Spleen (tissue), 11 donors: ENCODE measurements at regions not wholly inside any gene's neighbourhood (a gene's known extent, or its start where the extent isn't known, plus 50 kb on each side); places are given as distances from the start of the nearest gene placed in this dataset.
"Not testable (repeated sequence)": the region's sequence is repeated elsewhere in the genome, so short reads cannot be mapped to it uniquely, and the experiment has no call there.

Experiments
- DNase-seq: peaks from one replicate; pipeline ENCODE4 v3.0.0-alpha.2; 2020
- H3K27ac ChIP-seq, 8 donors: fragments of 200-600 bp; sonication (generic) in 7 of 8; 1 replicate in 4 of 8; 2 replicates in 4 of 8; pipeline versions ENCODE4 v1.5.0 to v1.8.0; 2016 to 2021; ENCODE audit warnings: inconsistent platforms in 4 of 8, mild to moderate bottlenecking in 4 of 8, moderate library complexity in 1 of 8
- H3K27me3 ChIP-seq, 7 donors: fragments of 200-600 bp; sonication (generic) in 6 of 7; replicated peaks in 1 of 7; 1 replicate in 4 of 7; 2 replicates in 3 of 7; pipeline versions ENCODE4 v1.5.0 to v1.8.0; 2016 to 2021; ENCODE audit warnings: inconsistent platforms in 3 of 7, mild to moderate bottlenecking in 1 of 7
- H3K36me3 ChIP-seq, 6 donors: fragments of 200-600 bp; sonication (generic) in 5 of 6; 1 replicate in 4 of 6; 2 replicates in 2 of 6; pipeline versions ENCODE4 v1.5.0 to v1.8.0; 2016 to 2021; ENCODE audit warnings: inconsistent platforms in 2 of 6
- H3K4me1 ChIP-seq, 6 donors: fragments of 200-600 bp; sonication (generic) in 5 of 6; 1 replicate in 3 of 6; 2 replicates in 3 of 6; pipeline versions ENCODE4 v1.5.0 to v1.8.0; 2016 to 2021; ENCODE audit warnings: inconsistent platforms in 3 of 6
- H3K4me3 ChIP-seq, 8 donors: fragments of 200-600 bp; sonication (generic) in 7 of 8; 1 replicate in 4 of 8; 2 replicates in 4 of 8; pipeline versions ENCODE4 v1.5.0 to v1.8.0; 2016 to 2021; ENCODE audit warnings: inconsistent platforms in 4 of 8, mild to moderate bottlenecking in 4 of 8, moderate library complexity in 2 of 8
- H3K9me3 ChIP-seq, 8 donors: fragments of 200-600 bp; sonication (generic) in 7 of 8; 1 replicate in 4 of 8; 2 replicates in 4 of 8; pipeline versions ENCODE4 v1.5.0 to v1.8.0; 2016 to 2021; ENCODE audit warnings: inconsistent platforms in 4 of 8
- POLR2A ChIP-seq, 3 donors: fragments of 450-650 bp; IDR thresholded peaks; one replicate each; pipeline ENCODE4 v1.5.1; 2017; ENCODE audit warnings: antibody characterized with exemption in 3 of 3, mild to moderate bottlenecking in 1 of 3
- POLR2AphosphoS5 ChIP-seq, 3 donors: sonication (generic); formaldehyde crosslinking; IDR thresholded peaks; one replicate each; pipeline ENCODE4 v1.5.1; 2017; ENCODE audit warnings: antibody characterized with exemption in 3 of 3
- WGBS, 5 donors: extraction: QIAGEN DNeasy Blood & Tissue Kit in 3 of 5; methylation state at CpG; one replicate each; pipeline versions ENCODE4 v1.1.5 to v1.1.7; 2013 to 2018; 5-methylcytosine and 5-hydroxymethylcytosine counted together
- intact Hi-C: fragments of 100-400 bp; cut with DNase I; formaldehyde crosslinking; loops from one replicate; pipeline ENCODE4 v1.15.0; 2023; ENCODE audit warnings: low total_unique reads
- TF ChIP-seq, protein P1 (sequence below), 11 experiments: fragments of 200-600 bp in 7 of 11; fragments of 450-650 bp in 4 of 11; sonication (generic) in 4 of 11; IDR thresholded peaks in 8 of 11; conservative IDR thresholded peaks in 3 of 11; 1 replicate in 7 of 11; 2 replicates in 4 of 11; pipeline versions ENCODE4 v1.4.0 to v1.8.0; 2016 to 2021; ENCODE audit warnings: antibody characterized with exemption in 11 of 11, inconsistent platforms in 4 of 11, mild to moderate bottlenecking in 1 of 11
- donor health status: healthy with polysubstance abuse.
- donor health status: DM: no; HTN: no; CAD: no; lungs with moderate emphysema.
- donor health status: DM: no; HTN: no; CAD: no.
- donor health status: Bipolar disorder and iron deficiency.
- donor health status: healthy.
- donor health status: DM: no; HTN: no; CAD: no.
- donor health status: DM: yes; HTN: yes; CAD: no.

- WGBS, 5 donors: 28 to 33% (median 29%) methylated on average over 12 of the region's 12 CpGs
- intact Hi-C loops: no loop called here
- no peak overlapping the region for H3K4me3 ChIP-seq
- H3K36me3 ChIP-seq: no peaks in the 10 kb centered on the region
- H3K9me3 ChIP-seq: no peaks in the 10 kb centered on the region
- peaks cover 0 to 97% (median 14%) of the 10 kb centered on the region in 7 donors for H3K27me3 ChIP-seq
- TF ChIP-seq, protein P1, sequence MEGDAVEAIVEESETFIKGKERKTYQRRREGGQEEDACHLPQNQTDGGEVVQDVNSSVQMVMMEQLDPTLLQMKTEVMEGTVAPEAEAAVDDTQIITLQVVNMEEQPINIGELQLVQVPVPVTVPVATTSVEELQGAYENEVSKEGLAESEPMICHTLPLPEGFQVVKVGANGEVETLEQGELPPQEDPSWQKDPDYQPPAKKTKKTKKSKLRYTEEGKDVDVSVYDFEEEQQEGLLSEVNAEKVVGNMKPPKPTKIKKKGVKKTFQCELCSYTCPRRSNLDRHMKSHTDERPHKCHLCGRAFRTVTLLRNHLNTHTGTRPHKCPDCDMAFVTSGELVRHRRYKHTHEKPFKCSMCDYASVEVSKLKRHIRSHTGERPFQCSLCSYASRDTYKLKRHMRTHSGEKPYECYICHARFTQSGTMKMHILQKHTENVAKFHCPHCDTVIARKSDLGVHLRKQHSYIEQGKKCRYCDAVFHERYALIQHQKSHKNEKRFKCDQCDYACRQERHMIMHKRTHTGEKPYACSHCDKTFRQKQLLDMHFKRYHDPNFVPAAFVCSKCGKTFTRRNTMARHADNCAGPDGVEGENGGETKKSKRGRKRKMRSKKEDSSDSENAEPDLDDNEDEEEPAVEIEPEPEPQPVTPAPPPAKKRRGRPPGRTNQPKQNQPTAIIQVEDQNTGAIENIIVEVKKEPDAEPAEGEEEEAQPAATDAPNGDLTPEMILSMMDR (IDR thresholded peaks at IDR 0.05 in 8 of 11, conservative IDR thresholded peaks at IDR 0.05 in 3 of 11): no peak
- TF ChIP-seq POLR2A (IDR thresholded peaks at IDR 0.05) (no peak), POLR2AphosphoS5 (IDR thresholded peaks at IDR 0.05) (no peak)
- H3K27ac ChIP-seq: no peak overlapping the region
- no peak for DNase-seq
- no peaks in the 10 kb centered on the region for H3K4me1 ChIP-seq
Observed at GRCh38 chr10:100645613-100646392, 99.6 kb upstream of the PAX2 start.

DNA sequence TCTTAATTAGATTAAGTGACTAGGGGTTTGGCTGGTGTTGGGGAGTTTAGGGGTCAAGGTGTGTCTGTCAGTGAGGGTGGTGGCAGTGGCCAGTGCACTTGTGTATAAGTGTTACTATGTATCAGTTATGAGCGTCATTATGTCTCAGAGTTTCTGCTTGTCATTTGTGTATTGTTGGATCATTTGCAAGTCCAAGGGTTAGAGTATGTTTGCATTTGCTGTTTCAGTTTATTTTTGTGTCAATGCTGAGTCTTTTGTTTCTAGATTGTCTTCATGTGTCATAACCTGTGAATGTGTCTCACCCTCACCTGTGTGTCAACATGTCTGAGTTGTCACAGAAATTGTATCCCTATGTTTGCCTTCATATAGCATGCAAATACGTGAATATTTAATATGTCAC is 97.5 kb upstream of the PAX2 start:
- no peak for DNase-seq
- Histone ChIP-seq H3K9me3 (no peaks in the 10 kb centered on the region), H3K27me3 (peaks cover 0 to 88% (median 22%) of the 10 kb centered on the region in 7 donors), H3K36me3 (no peaks in the 10 kb centered on the region), H3K4me1 (no peaks in the 10 kb centered on the region), H3K4me3 (no peak overlapping the region), H3K27ac (no peak overlapping the region)
- intact Hi-C loops: no loop called here
- WGBS, 5 donors: 73 to 89% (median 86%) methylated on average over 2 of the region's 2 CpGs
- TF ChIP-seq POLR2AphosphoS5 (IDR thresholded peaks at IDR 0.05): no peak
- TF ChIP-seq POLR2A (IDR thresholded peaks at IDR 0.05): no peak
- TF ChIP-seq, protein P1 (IDR thresholded peaks at IDR 0.05 in 8 of 11, conservative IDR thresholded peaks at IDR 0.05 in 3 of 11): no peak

- Histone ChIP-seq H3K27me3 (peaks cover 6 to 90% (median 50%) of the 10 kb centered on the region in 7 donors), H3K36me3 (no peaks in the 10 kb centered on the region), H3K27ac (no peak overlapping the region), H3K4me1 (peaks cover 6 to 27% (median 23%) of the 10 kb centered on the region in 6 donors), H3K9me3 (no peaks in the 10 kb centered on the region), H3K4me3 (no peak overlapping the region)
- TF ChIP-seq POLR2AphosphoS5 (IDR thresholded peaks at IDR 0.05): no peak
- TF ChIP-seq POLR2A (IDR thresholded peaks at IDR 0.05): no peak
- TF ChIP-seq, protein P1 (IDR thresholded peaks at IDR 0.05 in 8 of 11, conservative IDR thresholded peaks at IDR 0.05 in 3 of 11): no peak
- intact Hi-C loops: no loop called here
- no peak for DNase-seq
- WGBS, 5 donors: 83 to 90% (median 87%) methylated on average over 7 of the region's 7 CpGs
Observed at GRCh38 chr10:100650693-100651092, 94.7 kb upstream of the PAX2 start.

- Histone ChIP-seq H3K27me3 (peaks cover 6 to 90% (median 50%) of the 10 kb centered on the region in 7 donors), H3K4me1 (peaks cover 10 to 31% (median 27%) of the 10 kb centered on the region in 6 donors)
- WGBS, 5 donors: 78 to 97% (median 90%) methylated on average over 3 of the region's 3 CpGs
- DNase-seq, H3K4me3 ChIP-seq, H3K27ac ChIP-seq, H3K36me3 ChIP-seq, intact Hi-C loops, H3K9me3 ChIP-seq: not testable (repeated sequence)
Observed at GRCh38 chr10:100651099-100651498, 94.3 kb upstream of the PAX2 start.
